DOHH2 (cell line): ENCODE measurements at regions not wholly inside any gene's neighbourhood (a gene's known extent, or its start where the extent isn't known, plus 50 kb on each side); places are given as distances from the start of the nearest gene placed in this dataset.

Experiments
- H3F3A ChIP-seq: fragments of 200-600 bp; sonication (generic), shearing (Covaris generic); 2 replicates; pipeline ENCODE4 v1.6.0; 2016; ENCODE audit warnings: antibody characterized with exemption, mild to moderate bottlenecking; ENCODE audit not compliant: control insufficient read depth, insufficient read depth
- H3K27ac ChIP-seq: fragments of 200-600 bp; sonication (generic); 2 replicates; pipeline ENCODE4 v1.5.1; 2014; ENCODE audit warnings: low read depth, mild to moderate bottlenecking, low read length, moderate library complexity
- H3K27me3 ChIP-seq: fragments of 200-600 bp; sonication (generic); 2 replicates; pipeline ENCODE4 v1.6.1; 2014; ENCODE audit warnings: mild to moderate bottlenecking, low read length, mixed read lengths; ENCODE audit not compliant: control insufficient read depth
- H3K36me3 ChIP-seq: fragments of 200-600 bp; sonication (generic); 2 replicates; pipeline ENCODE4 v1.6.1; 2014; ENCODE audit warnings: mild to moderate bottlenecking, low read length, moderate library complexity, mixed read lengths; ENCODE audit not compliant: control insufficient read depth
- H3K4me1 ChIP-seq: fragments of 200-600 bp; sonication (generic); 2 replicates; pipeline ENCODE4 v1.6.1; 2014; ENCODE audit warnings: mild to moderate bottlenecking, low read length, mixed read lengths; ENCODE audit not compliant: control insufficient read depth
- H3K4me2 ChIP-seq: fragments of 200-600 bp; sonication (generic); 2 replicates; pipeline ENCODE4 v1.6.0; 2014; ENCODE audit warnings: mild to moderate bottlenecking, low read length, moderate library complexity
- H3K4me3 ChIP-seq: fragments of 200-600 bp; sonication (generic); 2 replicates; pipeline ENCODE4 v1.5.1; 2014; ENCODE audit warnings: mild to moderate bottlenecking, low read length, mixed read lengths
- H3K79me2 ChIP-seq: fragments of 200-600 bp; sonication (generic); 2 replicates; pipeline ENCODE4 v1.6.1; 2014; ENCODE audit warnings: mild to moderate bottlenecking, low read length, mixed read lengths; ENCODE audit not compliant: control insufficient read depth
- H3K9me2 ChIP-seq: fragments of 200-600 bp; sonication (generic); replicated peaks from 2 replicates; pipeline ENCODE4 v1.6.1; 2014; ENCODE audit warnings: mild to moderate bottlenecking, low read length, mixed read lengths; ENCODE audit not compliant: control insufficient read depth
- H3K9me3 ChIP-seq: fragments of 200-600 bp; sonication (generic); 2 replicates; pipeline ENCODE4 v1.6.1; 2014; ENCODE audit warnings: antibody characterized with exemption, low read length, mixed read lengths; ENCODE audit not compliant: control insufficient read depth, insufficient read depth
- H4K20me1 ChIP-seq: fragments of 200-600 bp; sonication (generic); 2 replicates; pipeline ENCODE4 v1.6.0; 2014; ENCODE audit warnings: low read depth, mild to moderate bottlenecking, antibody characterized with exemption, low read length, moderate library complexity; ENCODE audit not compliant: control insufficient read depth, insufficient read depth
- CTCF ChIP-seq: fragments of 200-600 bp; sonication (generic); IDR thresholded peaks from one replicate; pipeline ENCODE4 v1.5.1; 2014; ENCODE audit warnings: antibody characterized with exemption, mild to moderate bottlenecking, low read depth, low read length; ENCODE audit not compliant: poor library complexity, severe bottlenecking
- EZH2phosphoT487 ChIP-seq: fragments of 200-600 bp; sonication (generic); IDR thresholded peaks from 2 replicates; pipeline ENCODE4 v1.6.1; 2017; ENCODE audit warnings: borderline replicate concordance, mild to moderate bottlenecking, antibody characterized with exemption, low read length, moderate library complexity, mixed read lengths

- peaks cover 6% of the 10 kb centered on the region for H3K27me3 ChIP-seq
- no peaks in the 10 kb centered on the region for H3K9me2 ChIP-seq
- H4K20me1 ChIP-seq: no peaks in the 10 kb centered on the region
- no peaks in the 10 kb centered on the region for H3K4me1 ChIP-seq
- no peak for TF ChIP-seq EZH2phosphoT487
- TF ChIP-seq CTCF: no peak
- H3K36me3 ChIP-seq: no peaks in the 10 kb centered on the region
- no peaks in the 10 kb centered on the region for H3F3A ChIP-seq
- H3K4me2 ChIP-seq: no peak overlapping the region
- H3K4me3 ChIP-seq: no peak overlapping the region
- no peak overlapping the region for H3K27ac ChIP-seq
- no peaks in the 10 kb centered on the region for H3K9me3 ChIP-seq
- H3K79me2 ChIP-seq: no peaks in the 10 kb centered on the region
These were observed 167.1 kb upstream of the RAI14 start for GRCh38 chr5:34488984-34489383.

DNA sequence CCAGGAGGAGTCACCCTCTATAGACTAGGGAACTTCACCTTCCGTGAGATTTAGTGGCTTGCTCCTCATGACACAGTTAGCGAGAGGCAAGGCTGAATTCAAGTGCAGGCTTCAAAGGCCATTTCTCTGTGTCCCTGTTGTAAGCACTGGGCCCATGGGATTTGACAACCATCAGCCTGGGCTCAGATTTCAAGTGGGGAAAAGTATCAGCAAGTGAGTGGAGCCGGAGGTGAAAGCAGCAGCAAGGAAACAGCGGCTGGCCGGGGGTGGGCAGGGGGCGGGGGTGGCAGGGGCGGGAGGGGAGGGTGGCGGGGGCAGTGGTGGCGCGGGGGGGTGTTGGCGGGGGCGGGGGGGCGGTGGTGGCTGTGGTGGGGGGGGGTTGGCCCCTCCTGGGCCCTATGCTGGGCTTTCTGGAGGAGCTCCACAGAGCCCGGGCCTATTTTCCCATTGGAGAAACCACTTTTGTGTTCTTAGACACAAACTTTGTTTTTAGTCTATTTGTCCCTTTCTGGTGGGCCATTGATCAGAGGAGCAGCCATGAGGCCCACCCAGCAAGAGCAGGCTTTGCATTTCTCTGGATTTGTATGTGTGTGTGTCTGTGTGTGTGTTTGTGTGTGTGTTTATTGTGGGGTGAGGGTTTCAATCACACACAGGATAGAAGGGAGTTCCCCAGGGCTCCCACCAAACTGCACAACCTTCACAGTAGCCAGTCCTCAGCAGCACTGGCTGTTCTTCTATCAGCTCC lies 165.4 kb upstream of the RAI14 start:
- TF ChIP-seq CTCF (no peak), EZH2phosphoT487 (no peak)
- no peak overlapping the region for H3K4me2 ChIP-seq
- no peaks in the 10 kb centered on the region for H3K9me2 ChIP-seq
- H3K27ac ChIP-seq: no peak overlapping the region
- no peaks in the 10 kb centered on the region for H3K36me3 ChIP-seq
- H4K20me1 ChIP-seq: no peaks in the 10 kb centered on the region
- H3K4me3 ChIP-seq: no peak overlapping the region
- no peaks in the 10 kb centered on the region for H3K4me1 ChIP-seq
- H3K9me3 ChIP-seq: no peaks in the 10 kb centered on the region
- H3K79me2 ChIP-seq: no peaks in the 10 kb centered on the region
- H3K27me3 ChIP-seq: peaks cover 5% of the 10 kb centered on the region
- H3F3A ChIP-seq: no peaks in the 10 kb centered on the region

DNA sequence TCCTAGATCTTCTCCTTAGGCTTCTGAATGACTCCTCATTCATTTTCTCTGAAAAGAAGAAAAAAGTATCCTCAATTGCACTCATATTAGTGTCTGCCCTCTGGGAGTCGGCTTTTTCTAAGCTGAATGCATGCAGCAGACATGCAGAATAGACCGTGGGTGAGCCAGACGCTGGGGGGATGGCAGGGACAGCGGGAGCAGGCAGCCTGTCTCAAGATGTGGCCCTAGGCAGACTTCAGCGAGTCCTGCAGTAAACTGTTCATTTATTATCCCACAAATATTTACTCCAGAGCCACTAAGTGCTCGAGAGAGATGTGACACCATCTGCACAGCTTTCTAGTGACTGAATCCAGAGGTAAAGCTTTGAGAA lies 164.9 kb upstream of the RAI14 start:
- Histone ChIP-seq H3F3A (no peaks in the 10 kb centered on the region), H3K36me3 (no peaks in the 10 kb centered on the region), H3K79me2 (no peaks in the 10 kb centered on the region), H3K4me3 (no peak overlapping the region), H3K4me2 (no peak overlapping the region), H4K20me1 (no peaks in the 10 kb centered on the region), H3K4me1 (no peaks in the 10 kb centered on the region), H3K27ac (no peak overlapping the region), H3K9me3 (no peaks in the 10 kb centered on the region), H3K9me2 (no peaks in the 10 kb centered on the region), H3K27me3 (peaks cover 4% of the 10 kb centered on the region; the same call in 1 of the 2 replicates)
- no peak for TF ChIP-seq CTCF
- no peak for TF ChIP-seq EZH2phosphoT487
